Uterus (tissue), 2 donors: ENCODE measurements at regions not wholly inside any gene's neighbourhood (a gene's known extent, or its start where the extent isn't known, plus 50 kb on each side); places are given as distances from the start of the nearest gene placed in this dataset.

Source experiments
- CTCF ChIP-seq, 4 experiments: fragments of 200-600 bp in 2 of 4; fragments of 450-650 bp in 2 of 4; sonication (generic) in 2 of 4; IDR thresholded peaks; one replicate each; pipeline ENCODE4 v1.5.1; 2016 to 2019; ENCODE audit warnings: antibody characterized with exemption in 4 of 4, mild to moderate bottlenecking in 2 of 4, moderate library complexity in 1 of 4
- POLR2A ChIP-seq, 2 donors: fragments of 450-650 bp; IDR thresholded peaks; one replicate each; pipeline ENCODE4 v1.6.1; 2016; ENCODE audit warnings: antibody characterized with exemption in 2 of 2, mild to moderate bottlenecking in 1 of 2, moderate library complexity in 1 of 2

- TF ChIP-seq CTCF (IDR thresholded peaks at IDR 0.05) = no peak
- TF ChIP-seq POLR2A (IDR thresholded peaks at IDR 0.05) = no peak
Measured at GRCh38 chr13:50410921-50411746, 395.9 kb downstream of the KCNRG start.
